HepG2 (cell line): ENCODE measurements at regions not wholly inside any gene's neighbourhood (a gene's known extent, or its start where the extent isn't known, plus 50 kb on each side); places are given as distances from the start of the nearest gene placed in this dataset.

Experiments used
- ATAC-seq: fragments of 200-7000 bp; cut with Tn5 transposase; 3 replicates; pipeline ENCODE4 v1.9.1; 2020; ENCODE audit warnings: mild to moderate bottlenecking, moderate library complexity
- BruUV-seq: library from RNA; stranded (reverse); fragments of 400-500 nt; replicated peaks from 2 replicates; lab custom pipeline; 2021; lab: Mats Ljungman, UMichigan
- CTCF ChIA-PET: fragments of 300-600 bp; formaldehyde crosslinking; extraction: SDS; loops from one replicate; lab custom pipeline; 2021; ENCODE audit warnings: low total read pairs, inconsistent platforms, low intra/inter-chr PET ratio; lab: Yijun Ruan, JAX
- POLR2A ChIA-PET: fragments of 350-600 bp; sonication (Branson Sonifier 250); formaldehyde crosslinking; loops from one replicate; lab custom pipeline; 2020; ENCODE audit warnings: antibody characterized with exemption, inconsistent platforms; lab: Yijun Ruan, JAX
- DNase-seq: peaks from one replicate; pipeline ENCODE4 v3.0.0-alpha.2; 2015; ENCODE audit warnings: low spot score
- FAIRE-seq: peaks from 3 replicates; lab custom pipeline; 2011; peaks lifted over from hg19 to GRCh38; lab: Jason Lieb, UNC
- H2AFZ ChIP-seq: one replicate; pipeline ENCODE4 v1.6.1; 2011; ENCODE audit warnings: low read length, inconsistent platforms
- H3K27ac ChIP-seq: fragments of 300-600 bp; 3 replicates; pipeline ENCODE4 v1.8.0; 2011; ENCODE audit warnings: mixed run types, mild to moderate bottlenecking, mixed read lengths, low read length, inconsistent platforms; ENCODE audit not compliant: insufficient read depth; ENCODE audit errors: extremely low read length
- H3K27me3 ChIP-seq, 2 experiments: fragments of 200-600 bp in 1 of 2; 2 replicates in 1 of 2; 3 replicates in 1 of 2; pipeline versions ENCODE4 v1.6.0 to v1.8.0; 2011; ENCODE audit warnings: low read length in 2 of 2, mild to moderate bottlenecking in 2 of 2, moderate library complexity in 2 of 2, inconsistent platforms in 1 of 2; ENCODE audit not compliant: insufficient read depth in 2 of 2, control insufficient read depth in 1 of 2
- H3K36me3 ChIP-seq, 2 experiments: fragments of 200-600 bp in 1 of 2; replicated peaks in 1 of 2; 2 replicates in 1 of 2; 3 replicates in 1 of 2; pipeline versions ENCODE4 v1.5.1 to v1.8.0; 2011; ENCODE audit warnings: low read length in 2 of 2, inconsistent platforms in 1 of 2; ENCODE audit not compliant: insufficient read depth in 2 of 2, control insufficient read depth in 1 of 2
- H3K4me1 ChIP-seq: 2 replicates; pipeline ENCODE4 v1.5.1; 2012; ENCODE audit warnings: low read length, inconsistent platforms; ENCODE audit not compliant: insufficient read depth
- H3K4me2 ChIP-seq: 2 replicates; pipeline ENCODE4 v1.6.0; 2011; ENCODE audit warnings: low read depth, low read length, inconsistent platforms
- H3K4me3 ChIP-seq, 3 experiments: fragments of 200-600 bp in 1 of 3; sonication (generic), shearing (Covaris generic) in 1 of 3; replicated peaks in 1 of 3; 2 replicates each; pipeline ENCODE4 v1.5.1; 2011 to 2016; ENCODE audit warnings: low read length in 3 of 3, inconsistent platforms in 2 of 3, low read depth in 2 of 3, mild to moderate bottlenecking in 2 of 3, control low read depth in 1 of 3, mixed read lengths in 1 of 3; ENCODE audit not compliant: insufficient read depth in 1 of 3
- H3K79me2 ChIP-seq: one replicate; pipeline ENCODE4 v1.6.1; 2011; ENCODE audit warnings: low read length, inconsistent platforms; ENCODE audit not compliant: insufficient read depth
- H3K9ac ChIP-seq: 2 replicates; pipeline ENCODE4 v1.6.0; 2011; ENCODE audit warnings: mild to moderate bottlenecking, low read depth, low read length, inconsistent platforms; ENCODE audit not compliant: insufficient read depth
- H3K9me3 ChIP-seq: 2 replicates; pipeline ENCODE4 v1.5.1; 2012; ENCODE audit warnings: mild to moderate bottlenecking, low read length
- H4K20me1 ChIP-seq: 2 replicates; pipeline ENCODE4 v1.6.0; 2011; ENCODE audit warnings: inconsistent platforms, mild to moderate bottlenecking, low read length, moderate library complexity; ENCODE audit not compliant: insufficient read depth
- CBX2 ChIP-seq, 2 experiments: fragments of 200-600 bp in 1 of 2; sonication (generic); formaldehyde crosslinking in 1 of 2; IDR thresholded peaks; 2 replicates each; pipeline versions ENCODE4 v1.7.0 to v1.8.1; 2018 to 2022; ENCODE audit warnings: low read depth in 2 of 2, low read length in 1 of 2, mild to moderate bottlenecking in 1 of 2, missing genetic modification reagents in 1 of 2
- KLF15 ChIP-seq: sonication (generic); formaldehyde crosslinking; IDR thresholded peaks from 2 replicates; pipeline ENCODE4 v1.8.1; 2023; ENCODE audit warnings: borderline replicate concordance, mild to moderate bottlenecking, inconsistent platforms, missing genetic modification reagents, mixed read lengths
- KMT2A ChIP-seq: sonication (generic); formaldehyde crosslinking; IDR thresholded peaks from 2 replicates; pipeline ENCODE4 v1.4.0; 2020; ENCODE audit warnings: missing genetic modification reagents
- MXD4 ChIP-seq: IDR thresholded peaks from 2 replicates; pipeline ENCODE4 v1.6.1; 2016; ENCODE audit warnings: mild to moderate bottlenecking, missing biosample characterization, missing genetic modification reagents
- NAIF1 ChIP-seq: sonication (generic); formaldehyde crosslinking; IDR thresholded peaks from 2 replicates; pipeline ENCODE4 v1.5.0; 2020; ENCODE audit warnings: mild to moderate bottlenecking, missing genetic modification reagents, borderline replicate concordance
- REL ChIP-seq: sonication (generic); formaldehyde crosslinking; conservative IDR thresholded peaks from 2 replicates; pipeline ENCODE4 v1.8.0; 2022; ENCODE audit warnings: mild to moderate bottlenecking, missing genetic modification reagents, moderate library complexity
- REXO4 ChIP-seq: sonication (generic); formaldehyde crosslinking; IDR thresholded peaks from 2 replicates; pipeline ENCODE4 v1.8.0; 2022; ENCODE audit warnings: missing genetic modification reagents, mild to moderate bottlenecking, borderline replicate concordance
- TGIF2 ChIP-seq: IDR thresholded peaks from 2 replicates; pipeline ENCODE4 v1.6.1; 2016; ENCODE audit warnings: control low read depth, missing compliant biosample characterization
- TMF1 ChIP-seq: sonication (generic); formaldehyde crosslinking; IDR thresholded peaks from 2 replicates; pipeline ENCODE4 v1.8.1; 2022; ENCODE audit warnings: low read depth, missing genetic modification reagents
- ZBTB20 ChIP-seq: sonication (generic); formaldehyde crosslinking; IDR thresholded peaks from 2 replicates; pipeline ENCODE4 v1.8.1; 2023; ENCODE audit warnings: missing genetic modification reagents, low read depth, mild to moderate bottlenecking, borderline replicate concordance
- ZBTB43 ChIP-seq: sonication (generic); formaldehyde crosslinking; conservative IDR thresholded peaks from 2 replicates; pipeline ENCODE4 v1.4.0; 2020; ENCODE audit warnings: missing genetic modification reagents
- ZBTB7B ChIP-seq: sonication (generic); formaldehyde crosslinking; IDR thresholded peaks from 2 replicates; pipeline ENCODE4 v1.4.0; 2020; ENCODE audit warnings: missing genetic modification reagents
- ZNF138 ChIP-seq: sonication (generic); formaldehyde crosslinking; IDR thresholded peaks from 2 replicates; pipeline ENCODE4 v1.5.0; 2020; ENCODE audit warnings: mild to moderate bottlenecking, low read depth, missing genetic modification reagents
- ZNF24 ChIP-seq: fragments of 450-650 bp; IDR thresholded peaks from 2 replicates; pipeline ENCODE4 v1.6.1; 2017; ENCODE audit warnings: antibody characterized with exemption, mild to moderate bottlenecking
- ZNF570 ChIP-seq: sonication (generic); formaldehyde crosslinking; IDR thresholded peaks from 2 replicates; pipeline ENCODE4 v1.4.0; 2020; ENCODE audit warnings: mild to moderate bottlenecking, missing genetic modification reagents, borderline replicate concordance
- ZNF672 ChIP-seq: sonication (generic); formaldehyde crosslinking; IDR thresholded peaks from 2 replicates; pipeline ENCODE4 v1.8.1; 2022; ENCODE audit warnings: missing genetic modification reagents
- whole genome bisulfite sequencing: methylation state at CpG from one replicate; pipeline ENCODE4 v1.1.6; 2017; ENCODE audit warnings: low lambda C conversion rate; 5-methylcytosine and 5-hydroxymethylcytosine counted together
- in situ Hi-C: cut with HindIII; loops from 2 replicates; pipeline ENCODE4 v1.10.0; 2017; ENCODE audit warnings: low pct_unique_long_range_greater_than_20kb; ENCODE audit not compliant: extremely low pct_ligation_motif_present
- intact Hi-C: fragments of 100-400 bp; cut with micrococcal nuclease; formaldehyde crosslinking; loops from one replicate; pipeline ENCODE4 v1.10.0; 2022; ENCODE audit not compliant: unreplicated experiment
- TF ChIP-seq, protein P1 (sequence below): sonication (generic); formaldehyde crosslinking; IDR thresholded peaks from 2 replicates; pipeline ENCODE4 v1.4.0; 2020; ENCODE audit warnings: mild to moderate bottlenecking, missing genetic modification reagents
- TF ChIP-seq, protein P2 (sequence below): sonication (generic); formaldehyde crosslinking; IDR thresholded peaks from 2 replicates; pipeline ENCODE4 v1.4.0; 2020; ENCODE audit warnings: missing genetic modification reagents; ENCODE audit errors: not compliant biosample characterization
- TF ChIP-seq, protein P3 (sequence below): IDR thresholded peaks from 2 replicates; pipeline ENCODE4 v1.6.1; 2016; ENCODE audit warnings: low read depth, borderline replicate concordance

DNA sequence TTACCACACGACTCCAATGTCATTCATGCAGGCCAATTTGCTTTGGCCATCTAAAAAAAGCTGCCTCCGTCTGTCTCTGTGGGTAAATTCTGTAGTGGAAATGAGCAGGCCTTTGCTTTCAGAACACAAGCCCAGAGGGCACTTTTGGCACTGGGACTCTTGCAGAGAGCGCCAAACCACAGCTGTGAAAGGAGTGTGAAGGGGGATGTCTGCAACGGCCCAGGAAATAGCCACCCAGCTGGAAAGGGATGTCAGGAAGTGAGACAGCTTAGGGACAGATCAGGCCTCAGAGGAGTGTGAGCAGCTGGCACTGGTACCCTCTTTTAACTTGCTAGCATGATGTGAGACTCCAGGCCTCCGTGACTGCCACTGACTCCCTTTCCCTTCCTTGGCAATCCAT is 152.4 kb downstream of the DKK1 start (continued):
- TF ChIP-seq, protein P1, sequence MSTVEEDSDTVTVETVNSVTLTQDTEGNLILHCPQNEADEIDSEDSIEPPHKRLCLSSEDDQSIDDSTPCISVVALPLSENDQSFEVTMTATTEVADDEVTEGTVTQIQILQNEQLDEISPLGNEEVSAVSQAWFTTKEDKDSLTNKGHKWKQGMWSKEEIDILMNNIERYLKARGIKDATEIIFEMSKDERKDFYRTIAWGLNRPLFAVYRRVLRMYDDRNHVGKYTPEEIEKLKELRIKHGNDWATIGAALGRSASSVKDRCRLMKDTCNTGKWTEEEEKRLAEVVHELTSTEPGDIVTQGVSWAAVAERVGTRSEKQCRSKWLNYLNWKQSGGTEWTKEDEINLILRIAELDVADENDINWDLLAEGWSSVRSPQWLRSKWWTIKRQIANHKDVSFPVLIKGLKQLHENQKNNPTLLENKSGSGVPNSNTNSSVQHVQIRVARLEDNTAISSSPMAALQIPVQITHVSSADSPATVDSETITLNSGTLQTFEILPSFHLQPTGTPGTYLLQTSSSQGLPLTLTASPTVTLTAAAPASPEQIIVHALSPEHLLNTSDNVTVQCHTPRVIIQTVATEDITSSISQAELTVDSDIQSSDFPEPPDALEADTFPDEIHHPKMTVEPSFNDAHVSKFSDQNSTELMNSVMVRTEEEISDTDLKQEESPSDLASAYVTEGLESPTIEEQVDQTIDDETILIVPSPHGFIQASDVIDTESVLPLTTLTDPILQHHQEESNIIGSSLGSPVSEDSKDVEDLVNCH (CRISPR knock-in tag) = no peak
- no peak for TF ChIP-seq REL (CRISPR knock-in tag)

DNA sequence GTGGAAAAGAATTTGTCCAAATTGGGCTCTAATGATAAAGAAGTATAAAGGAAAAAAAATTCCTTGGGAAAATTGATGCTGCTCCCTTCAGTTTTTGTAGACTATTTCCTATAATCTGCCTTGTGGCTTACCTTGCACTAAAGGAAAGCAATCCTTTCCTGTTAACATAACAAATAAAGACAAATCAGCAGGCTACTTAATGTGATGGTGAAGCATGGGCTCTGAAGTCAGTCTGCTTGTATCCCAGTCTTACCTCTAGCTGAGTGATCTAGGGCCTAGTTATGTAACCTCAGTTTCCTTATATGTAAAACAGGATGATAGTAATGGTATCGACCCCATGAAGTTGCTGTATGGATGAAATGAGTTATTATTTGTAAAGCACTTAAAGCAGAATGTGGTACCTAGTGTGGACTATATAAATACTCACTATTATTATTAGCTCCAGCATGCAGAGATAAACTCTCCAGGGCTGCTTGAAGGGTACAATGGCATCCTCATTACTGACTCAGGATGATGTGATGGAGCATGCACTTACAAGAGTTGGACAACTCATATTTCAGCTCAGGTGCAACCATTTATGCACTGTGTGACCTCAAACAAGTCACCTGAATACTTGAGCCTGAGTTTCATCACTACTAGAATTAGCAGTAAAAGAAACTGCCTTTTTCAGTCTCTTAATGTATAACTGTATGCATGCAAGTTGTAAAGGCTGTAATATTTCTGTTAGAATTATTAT is 156.1 kb downstream of the DKK1 start:
- intact Hi-C loops = no loop called here
- Histone ChIP-seq H3K27me3 (no peaks in the 10 kb centered on the region), H3K4me3 (no peak overlapping the region), H3K79me2 (no peaks in the 10 kb centered on the region), H3K27ac (no peak overlapping the region), H3K9me3 (no peaks in the 10 kb centered on the region), H2AFZ (no peak overlapping the region), H4K20me1 (no peaks in the 10 kb centered on the region), H3K9ac (no peak overlapping the region), H3K36me3 (no peaks in the 10 kb centered on the region), H3K4me1 (peaks cover 19% of the 10 kb centered on the region), H3K4me2 (no peak overlapping the region)
- ATAC-seq (no peak), FAIRE-seq (no peak), DNase-seq (no peak)
- no peak for TF ChIP-seq ZNF570 (CRISPR knock-in tag)
- TF ChIP-seq CBX2 (IDR thresholded peaks at IDR 0.05; ENCODE audit: low read depth, low read length) = no peak
- TF ChIP-seq CBX2 (CRISPR knock-in tag; IDR thresholded peaks at IDR 0.05; ENCODE audit: low read depth) = no peak
- TF ChIP-seq ZNF672 = no peak
- no peak for TF ChIP-seq KMT2A (CRISPR knock-in tag)
- TF ChIP-seq, protein P2, sequence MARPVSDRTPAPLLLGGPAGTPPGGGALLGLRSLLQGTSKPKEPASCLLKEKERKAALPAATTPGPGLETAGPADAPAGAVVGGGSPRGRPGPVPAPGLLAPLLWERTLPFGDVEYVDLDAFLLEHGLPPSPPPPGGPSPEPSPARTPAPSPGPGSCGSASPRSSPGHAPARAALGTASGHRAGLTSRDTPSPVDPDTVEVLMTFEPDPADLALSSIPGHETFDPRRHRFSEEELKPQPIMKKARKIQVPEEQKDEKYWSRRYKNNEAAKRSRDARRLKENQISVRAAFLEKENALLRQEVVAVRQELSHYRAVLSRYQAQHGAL (CRISPR knock-in tag) = no peak
- TF ChIP-seq TMF1 (CRISPR knock-in tag) = no peak
- TF ChIP-seq TGIF2 (CRISPR knock-in tag) = no peak
- no peak for TF ChIP-seq KLF15
- TF ChIP-seq ZBTB43 (CRISPR knock-in tag) = no peak
- TF ChIP-seq MXD4 (CRISPR knock-in tag) = no peak
- no peak for TF ChIP-seq ZNF138 (CRISPR knock-in tag)
- no peak for TF ChIP-seq ZBTB20 (CRISPR knock-in tag)
- no peak for TF ChIP-seq REXO4 (CRISPR knock-in tag)
- TF ChIP-seq, protein P3, sequence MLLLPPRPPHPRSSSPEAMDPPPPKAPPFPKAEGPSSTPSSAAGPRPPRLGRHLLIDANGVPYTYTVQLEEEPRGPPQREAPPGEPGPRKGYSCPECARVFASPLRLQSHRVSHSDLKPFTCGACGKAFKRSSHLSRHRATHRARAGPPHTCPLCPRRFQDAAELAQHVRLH (CRISPR knock-in tag) = no peak
- TF ChIP-seq NAIF1 (CRISPR knock-in tag) = no peak
- TF ChIP-seq ZNF24 = no peak
- TF ChIP-seq ZBTB7B (CRISPR knock-in tag) = no peak
- ChIA-PET CTCF (no interaction called here), POLR2A (no interaction called here)
- in situ Hi-C loops = no loop called here
- 77% methylated on average over 1 of the region's 1 CpG for WGBS
- no TSS peak for BruUV-seq
